Mucosa of stomach (tissue), 1 donor: ENCODE measurements at regions not wholly inside any gene's neighbourhood (a gene's known extent, or its start where the extent isn't known, plus 50 kb on each side); places are given as distances from the start of the nearest gene placed in this dataset.

Source experiments
- H3K27me3 ChIP-seq: one replicate; pipeline ENCODE4 v1.7.0; 2013; ENCODE audit warnings: mild to moderate bottlenecking, low read length; ENCODE audit not compliant: control insufficient read depth, insufficient read depth
- H3K36me3 ChIP-seq: one replicate; pipeline ENCODE4 v1.7.0; 2013; ENCODE audit warnings: low read length; ENCODE audit not compliant: control insufficient read depth, insufficient read depth
- H3K4me1 ChIP-seq: one replicate; pipeline ENCODE4 v1.7.0; 2013; ENCODE audit warnings: mild to moderate bottlenecking, low read length; ENCODE audit not compliant: control insufficient read depth, insufficient read depth
- H3K4me3 ChIP-seq: one replicate; pipeline ENCODE4 v1.7.0; 2013; ENCODE audit warnings: low read length
- H3K9ac ChIP-seq: one replicate; pipeline ENCODE4 v1.7.0; 2013; ENCODE audit warnings: mild to moderate bottlenecking, low read length, moderate library complexity
- H3K9me3 ChIP-seq: one replicate; pipeline ENCODE4 v1.7.0; 2013; ENCODE audit warnings: mild to moderate bottlenecking, low read length, moderate library complexity; ENCODE audit not compliant: control insufficient read depth
- donor health status: Pancreatic carcinoma.

DNA sequence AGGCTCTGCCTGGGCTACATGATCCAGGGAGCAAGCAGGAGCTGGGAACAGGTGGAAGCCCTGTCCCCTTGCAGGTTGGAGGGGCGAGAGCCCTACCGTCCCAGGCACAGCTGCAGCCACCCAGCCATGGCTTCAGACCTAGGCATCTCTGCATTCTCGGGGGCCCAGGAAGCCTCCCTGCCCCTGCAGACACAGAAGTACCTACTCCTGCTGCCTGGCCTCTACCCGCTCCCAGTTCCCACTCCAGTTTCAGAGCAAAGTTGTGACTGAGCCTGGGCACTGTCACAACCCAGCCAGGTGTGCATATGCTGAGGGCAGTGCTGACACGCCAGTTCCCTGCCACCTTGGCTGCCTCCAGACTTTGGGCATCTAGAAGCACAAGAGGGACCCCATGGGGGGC, 645.9 kb downstream of the HTR1B start:
- no peak overlapping the region for H3K9ac ChIP-seq
- no peaks in the 10 kb centered on the region for H3K9me3 ChIP-seq
- no peak overlapping the region for H3K4me3 ChIP-seq
- H3K4me1 ChIP-seq, result no peaks in the 10 kb centered on the region
- no peaks in the 10 kb centered on the region for H3K36me3 ChIP-seq
- H3K27me3 ChIP-seq, result no peaks in the 10 kb centered on the region

DNA sequence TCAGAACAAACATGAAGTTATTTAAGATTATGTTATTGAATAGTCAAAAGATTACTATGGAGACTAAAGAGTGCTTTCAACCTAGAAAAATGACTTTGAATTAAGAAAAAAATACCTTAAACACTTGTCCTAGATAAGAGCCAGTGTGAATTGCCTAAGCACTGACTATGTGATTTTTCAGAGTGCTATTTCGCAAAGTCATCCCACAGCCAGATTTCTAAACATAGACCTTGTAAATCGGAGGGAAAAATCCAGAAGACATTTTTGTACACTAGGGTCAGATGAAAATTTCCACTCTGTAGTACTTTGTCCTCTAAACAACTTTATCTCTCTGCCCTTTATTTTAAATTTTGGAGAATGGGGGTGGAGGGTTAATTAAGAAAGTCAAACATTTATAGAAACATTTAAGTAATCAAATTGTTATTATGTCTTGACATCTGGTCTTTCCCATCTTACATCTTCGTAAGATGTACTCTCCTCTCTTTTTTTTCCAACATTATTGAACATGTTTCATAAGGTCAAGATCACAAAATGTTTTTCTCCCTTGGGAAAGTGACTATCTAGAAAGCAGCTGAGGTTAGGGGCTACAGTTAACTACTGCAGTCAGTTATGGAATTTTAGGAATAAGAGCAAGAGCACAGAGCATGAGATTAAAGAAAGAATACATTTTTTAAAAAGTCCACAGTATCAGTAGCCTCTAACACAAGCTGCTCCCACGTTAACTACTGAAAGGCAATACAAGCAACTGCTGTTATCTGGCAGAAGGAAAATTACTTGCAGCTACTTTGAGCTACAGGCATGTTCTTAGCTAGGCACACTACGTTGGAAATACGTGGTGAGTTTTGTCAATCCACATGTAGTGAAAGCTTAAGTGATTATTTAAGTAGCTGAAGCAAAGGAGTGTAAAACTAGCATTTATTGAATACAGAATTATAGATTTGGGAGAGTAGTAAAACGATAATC, 648.5 kb downstream of the HTR1B start:
- Histone ChIP-seq H3K9ac (no peak overlapping the region), H3K4me3 (no peak overlapping the region), H3K36me3 (no peaks in the 10 kb centered on the region), H3K9me3 (no peaks in the 10 kb centered on the region), H3K4me1 (no peaks in the 10 kb centered on the region), H3K27me3 (no peaks in the 10 kb centered on the region)

DNA sequence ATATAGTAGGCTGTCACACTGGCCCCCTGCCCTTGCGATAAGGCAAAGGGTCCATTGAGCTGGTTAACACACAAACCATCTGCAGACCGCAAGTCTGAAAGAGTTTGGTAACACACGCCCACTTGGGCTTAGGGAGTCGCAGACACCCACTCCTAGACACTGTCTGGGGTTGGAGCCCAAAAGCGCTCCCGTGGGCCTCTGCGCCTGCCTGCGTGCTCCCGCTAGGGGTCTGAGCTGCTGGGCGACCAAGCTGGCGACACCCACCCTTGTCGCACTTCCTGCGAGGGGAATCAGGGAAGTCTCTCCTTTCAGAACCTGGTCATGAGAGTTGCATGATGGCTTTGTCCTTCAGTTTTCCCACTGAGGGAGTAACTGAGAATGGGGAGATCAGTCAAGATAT, 653.0 kb downstream of the HTR1B start:
- Histone ChIP-seq H3K9ac (no peak overlapping the region), H3K4me3 (no peak overlapping the region), H3K9me3 (no peaks in the 10 kb centered on the region), H3K27me3 (no peaks in the 10 kb centered on the region), H3K36me3 (no peaks in the 10 kb centered on the region), H3K4me1 (no peaks in the 10 kb centered on the region)

DNA sequence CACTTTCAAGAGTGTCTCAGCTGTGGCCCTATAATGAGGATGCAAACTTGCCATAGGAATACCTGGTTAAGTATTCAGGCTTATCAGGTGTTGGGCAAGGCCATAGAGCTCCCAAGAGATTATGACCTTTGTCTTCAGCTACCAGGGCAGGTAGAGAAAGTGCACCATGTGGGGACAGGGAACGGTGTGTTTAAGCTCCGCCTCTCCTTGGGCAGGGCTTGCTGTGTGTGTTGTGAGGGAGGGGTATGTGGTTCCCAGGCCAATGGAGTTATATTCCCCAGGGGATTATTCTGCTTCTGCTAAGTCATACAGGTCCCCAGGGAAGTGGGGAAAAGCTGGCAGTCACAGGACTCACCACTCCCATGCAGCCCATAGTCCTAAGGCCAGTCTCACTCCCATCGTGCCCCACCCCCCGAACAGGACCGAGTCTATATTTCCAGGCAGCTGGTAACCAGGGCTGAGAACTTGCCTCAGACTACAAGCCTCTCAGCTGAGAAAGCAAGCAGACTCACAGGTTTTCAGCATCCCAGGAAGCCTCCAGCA, 660.2 kb downstream of the HTR1B start:
- Histone ChIP-seq H3K36me3 (no peaks in the 10 kb centered on the region), H3K4me3 (no peak overlapping the region), H3K9ac (no peak overlapping the region), H3K4me1 (peaks cover 5% of the 10 kb centered on the region), H3K9me3 (no peaks in the 10 kb centered on the region), H3K27me3 (no peaks in the 10 kb centered on the region)

DNA sequence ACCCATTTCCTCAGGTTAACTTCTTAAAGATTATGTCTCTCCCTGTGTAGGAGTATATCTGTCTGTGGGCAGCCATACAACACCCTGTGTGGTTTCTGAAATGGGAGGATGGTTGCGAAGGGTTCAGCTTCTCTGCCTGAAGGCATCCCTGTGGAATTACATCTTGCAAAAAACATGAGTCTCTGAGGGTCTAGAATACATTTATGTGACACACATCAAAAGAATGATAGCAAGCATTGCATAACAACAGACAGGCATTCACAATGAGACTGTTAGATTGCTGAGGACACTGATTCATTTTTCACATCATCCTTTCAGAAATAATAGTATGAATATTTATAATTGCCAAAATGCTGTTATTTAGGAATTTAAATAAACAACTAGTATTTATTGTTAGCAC, 670.9 kb downstream of the HTR1B start:
- H3K4me3 ChIP-seq, result no peak overlapping the region
- H3K9ac ChIP-seq, result no peak overlapping the region
- peaks cover 18% of the 10 kb centered on the region for H3K4me1 ChIP-seq
- no peaks in the 10 kb centered on the region for H3K9me3 ChIP-seq
- no peaks in the 10 kb centered on the region for H3K27me3 ChIP-seq
- H3K36me3 ChIP-seq, result no peaks in the 10 kb centered on the region

DNA sequence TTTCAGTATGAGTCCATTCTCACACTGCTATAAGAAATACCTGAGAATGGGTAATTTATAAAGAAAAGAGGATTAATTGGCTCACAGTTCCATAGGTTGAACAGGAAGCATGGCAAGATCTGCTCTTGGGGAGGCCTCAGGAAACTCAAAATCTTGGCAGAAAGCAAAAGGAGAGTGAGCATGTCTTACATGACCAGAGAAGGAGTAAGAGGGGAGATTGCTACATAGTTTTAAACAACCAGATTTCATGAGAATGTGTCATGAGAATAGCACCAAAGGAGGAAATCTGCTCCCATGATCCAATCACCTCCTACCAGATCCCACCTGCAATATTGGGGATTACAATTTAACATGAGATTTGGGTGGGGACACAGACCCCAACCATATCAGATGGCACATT, 672.4 kb downstream of the HTR1B start:
- no peak overlapping the region for H3K9ac ChIP-seq
- H3K27me3 ChIP-seq, result no peaks in the 10 kb centered on the region
- H3K4me1 ChIP-seq, result peaks cover 18% of the 10 kb centered on the region
- no peaks in the 10 kb centered on the region for H3K9me3 ChIP-seq
- H3K4me3 ChIP-seq, result no peak overlapping the region
- no peaks in the 10 kb centered on the region for H3K36me3 ChIP-seq

DNA sequence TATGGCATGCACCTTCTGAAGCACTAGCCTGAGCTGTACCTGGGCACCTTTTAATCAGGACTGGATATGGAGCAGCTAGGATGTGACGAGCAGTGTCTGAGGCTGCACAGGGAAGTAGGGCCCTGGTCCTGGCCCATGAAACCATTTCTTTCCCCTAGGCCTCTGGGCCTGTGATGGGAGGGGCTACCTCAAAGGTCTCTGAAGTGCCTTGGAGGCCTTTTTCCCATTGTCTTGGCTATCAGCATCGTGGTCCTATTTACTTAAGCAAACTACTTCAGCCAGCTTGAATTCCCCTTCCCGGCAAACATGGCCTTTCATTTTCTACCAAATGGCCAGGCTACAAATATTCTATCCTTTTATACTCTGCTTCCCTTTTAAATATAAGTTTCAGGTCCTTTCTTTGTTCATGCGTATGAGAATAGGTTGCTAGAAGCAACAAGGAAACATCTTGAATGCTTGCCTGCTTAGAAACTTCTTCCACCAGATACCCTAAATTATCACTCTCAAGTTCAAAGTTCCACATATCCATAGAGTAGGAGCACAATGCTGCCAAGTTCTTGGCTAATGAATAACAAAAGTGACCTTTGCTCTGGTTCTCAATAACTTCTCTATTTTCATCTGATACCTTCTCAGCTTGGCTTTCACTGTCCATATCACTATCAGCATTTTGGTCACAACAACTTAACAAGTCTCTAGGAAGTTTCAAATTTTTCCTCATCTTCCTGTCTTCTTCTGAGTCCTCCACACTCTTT, 673.1 kb downstream of the HTR1B start:
- Histone ChIP-seq H3K27me3 (no peaks in the 10 kb centered on the region), H3K9me3 (no peaks in the 10 kb centered on the region), H3K4me3 (no peak overlapping the region), H3K36me3 (no peaks in the 10 kb centered on the region), H3K4me1 (peaks cover 18% of the 10 kb centered on the region), H3K9ac (no peak overlapping the region)

DNA sequence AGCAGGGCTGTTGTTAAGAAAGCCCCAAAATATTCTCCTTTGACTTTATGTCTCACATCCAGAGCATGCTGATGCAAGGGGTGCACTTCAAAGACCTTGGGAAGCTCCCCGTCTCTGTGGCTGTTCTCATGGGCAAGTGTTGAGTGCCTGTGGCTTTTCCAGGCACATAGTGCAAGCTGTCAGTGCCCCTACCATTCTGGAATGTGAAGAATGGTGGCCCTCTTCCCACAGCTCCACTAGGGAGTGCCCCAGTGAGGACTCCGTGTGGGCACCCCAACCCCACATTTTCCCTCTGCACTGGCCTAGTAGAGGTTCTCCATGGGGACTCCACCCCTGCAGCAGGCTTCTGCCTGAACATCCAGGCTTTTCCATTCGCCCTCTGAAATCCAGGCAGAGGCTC, 673.7 kb downstream of the HTR1B start:
- H3K4me3 ChIP-seq, result no peak overlapping the region

DNA sequence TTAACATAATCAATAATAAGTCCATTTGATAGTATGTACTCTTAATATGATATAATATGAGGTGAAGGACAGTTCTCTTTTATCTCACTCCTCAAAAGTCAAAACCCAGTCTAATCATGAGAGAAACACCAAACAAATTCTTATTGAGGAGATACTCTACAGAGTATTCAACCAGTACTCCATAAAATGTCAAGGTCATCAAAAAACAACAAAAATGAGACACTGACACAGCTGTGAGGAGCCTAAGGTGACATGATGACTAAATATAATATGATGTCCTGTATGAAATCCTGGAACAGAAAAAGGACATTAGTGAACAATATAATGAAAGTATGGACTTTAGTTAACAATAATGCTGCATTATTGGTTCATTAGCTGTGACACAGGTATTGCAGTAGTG, 675.1 kb downstream of the HTR1B start:
- Histone ChIP-seq H3K36me3 (no peaks in the 10 kb centered on the region), H3K9ac (no peak overlapping the region), H3K4me1 (peaks cover 18% of the 10 kb centered on the region), H3K9me3 (no peaks in the 10 kb centered on the region), H3K4me3 (no peak overlapping the region), H3K27me3 (no peaks in the 10 kb centered on the region)

More for the DNA sequence above, 673.7 kb downstream of the HTR1B start:
- Histone ChIP-seq H3K9me3 (no peaks in the 10 kb centered on the region), H3K36me3 (no peaks in the 10 kb centered on the region), H3K4me1 (peaks cover 18% of the 10 kb centered on the region), H3K9ac (no peak overlapping the region), H3K27me3 (no peaks in the 10 kb centered on the region)

DNA sequence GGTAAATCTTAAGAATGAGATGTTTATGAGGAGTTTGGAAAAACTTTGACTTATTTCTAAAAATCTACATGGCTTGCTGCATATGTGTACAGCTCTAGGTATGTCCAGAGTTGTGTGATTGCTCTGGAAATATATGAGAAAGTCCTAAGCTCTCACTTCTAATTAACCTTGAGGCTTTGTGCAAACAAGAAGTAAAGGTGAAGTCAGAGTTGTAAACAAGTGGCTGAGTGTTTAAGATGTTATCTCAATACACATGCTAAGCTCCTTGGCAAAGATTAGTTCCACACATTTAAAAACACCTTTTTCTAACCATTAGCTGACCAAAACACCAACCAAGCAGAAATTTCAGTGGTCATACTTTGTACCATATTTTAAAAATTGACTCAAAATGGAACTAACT, 684.2 kb downstream of the HTR1B start:
- Histone ChIP-seq H3K36me3 (no peaks in the 10 kb centered on the region), H3K27me3 (no peaks in the 10 kb centered on the region), H3K4me3 (no peak overlapping the region), H3K9ac (no peak overlapping the region), H3K4me1 (peaks cover 7% of the 10 kb centered on the region), H3K9me3 (no peaks in the 10 kb centered on the region)

DNA sequence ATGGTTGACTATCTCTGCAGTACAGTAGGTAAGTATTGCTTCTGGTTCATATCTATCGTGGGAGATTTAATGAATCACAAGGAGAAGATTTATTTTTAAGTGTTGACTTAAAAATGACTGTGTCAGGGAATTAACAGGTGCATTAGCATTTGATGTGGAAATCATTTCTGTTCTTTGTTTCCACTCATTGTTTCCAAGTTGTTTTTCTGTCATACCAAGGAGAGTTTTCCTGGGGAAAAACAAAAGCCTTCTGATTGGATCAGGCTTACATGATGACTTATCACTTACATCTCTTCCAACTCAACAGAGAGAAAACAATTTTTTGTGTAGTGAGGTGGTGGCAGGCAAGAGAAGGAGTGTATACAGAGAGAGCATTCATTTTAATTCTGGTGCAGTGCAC, 686.4 kb downstream of the HTR1B start:
- Histone ChIP-seq H3K9me3 (no peaks in the 10 kb centered on the region), H3K9ac (no peak overlapping the region), H3K4me3 (no peak overlapping the region), H3K36me3 (no peaks in the 10 kb centered on the region), H3K27me3 (no peaks in the 10 kb centered on the region), H3K4me1 (peaks cover 7% of the 10 kb centered on the region)

DNA sequence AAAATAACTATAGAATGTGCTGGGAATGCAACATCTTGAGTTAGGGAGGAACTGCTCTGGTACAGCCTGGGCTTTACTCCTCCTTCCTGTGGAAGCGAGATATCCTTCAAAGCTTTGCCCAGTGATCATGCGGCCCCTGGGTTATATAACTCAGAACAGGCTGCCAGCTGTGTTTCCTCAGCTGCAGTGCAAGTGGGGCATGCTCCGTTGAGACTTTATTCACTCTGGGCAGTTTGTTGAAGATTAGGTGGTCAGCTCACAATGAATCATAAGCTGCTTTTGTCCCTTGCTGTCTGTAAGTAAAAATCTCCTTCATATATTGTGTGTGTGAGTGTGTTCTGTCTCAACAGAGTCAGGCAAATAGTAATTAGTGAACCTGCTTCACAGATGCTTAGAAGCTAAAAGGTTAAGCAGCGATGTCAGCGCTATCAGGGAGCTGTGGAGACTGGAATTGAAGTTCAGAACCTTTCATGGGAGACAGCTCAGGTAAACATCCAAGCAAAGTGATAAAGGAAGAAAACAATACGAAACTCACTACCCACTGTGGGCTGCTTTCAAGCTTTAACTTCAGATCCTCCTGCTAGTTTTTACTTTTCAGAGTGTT, 688.4 kb downstream of the HTR1B start:
- no peaks in the 10 kb centered on the region for H3K27me3 ChIP-seq
- no peaks in the 10 kb centered on the region for H3K9me3 ChIP-seq
- no peak overlapping the region for H3K9ac ChIP-seq
- peaks cover 16% of the 10 kb centered on the region for H3K4me1 ChIP-seq
- H3K4me3 ChIP-seq, result no peak overlapping the region
- H3K36me3 ChIP-seq, result no peaks in the 10 kb centered on the region
